HS-5 (cell line): ENCODE measurements at regions not wholly inside any gene's neighbourhood (a gene's known extent, or its start where the extent isn't known, plus 50 kb on each side); places are given as distances from the start of the nearest gene placed in this dataset.

Source experiments
- DNase-seq: peaks from one replicate; pipeline ENCODE4 v3.0.0-alpha.2; 2012; ENCODE audit warnings: low read depth

DNA sequence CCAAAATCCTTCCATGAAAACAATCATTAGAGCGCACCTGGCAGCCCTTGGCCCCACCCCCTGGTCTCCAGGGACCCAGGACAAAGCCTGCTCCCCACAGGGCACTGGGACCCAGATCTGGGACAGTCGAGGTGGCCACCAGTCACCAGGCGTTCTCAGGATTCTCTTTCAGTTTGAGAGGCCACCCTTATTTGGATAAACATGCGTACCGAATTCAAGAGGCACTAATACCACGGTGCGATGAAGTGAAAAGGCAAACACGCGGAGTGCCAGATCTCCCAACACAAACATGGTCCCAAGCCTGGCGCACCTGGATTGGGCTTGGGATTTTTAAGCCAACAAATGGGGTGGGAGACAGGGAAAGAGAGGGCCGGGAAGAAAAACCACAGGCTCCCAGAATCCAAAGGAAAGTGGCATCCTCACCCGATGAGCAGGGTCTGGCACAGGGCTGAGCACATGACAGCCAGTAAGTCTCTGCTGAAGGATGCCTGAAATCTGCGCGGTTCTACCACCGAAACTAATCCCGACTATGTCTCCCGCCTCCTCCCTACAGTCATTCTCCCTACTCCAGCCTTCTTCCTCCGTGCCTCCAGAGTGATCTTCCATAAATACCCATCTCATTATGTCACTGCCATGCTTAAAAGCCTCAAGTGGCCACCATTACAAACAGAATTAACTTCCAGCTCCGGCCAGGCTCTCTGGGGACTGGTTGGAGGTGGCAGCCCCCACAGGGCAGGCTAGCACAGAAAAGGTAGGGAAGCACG, 60.9 kb upstream of the KLHL29 start:
- no peak for DNase-seq

- no peak for DNase-seq
These were observed 58.6 kb upstream of the KLHL29 start for GRCh38 chr2:23326330-23326729.

GRCh38 chr2:23327416-23327815, 57.6 kb upstream of the KLHL29 start:
- DNase-seq, result no peak

- no peak for DNase-seq
These were observed 57.1 kb upstream of the KLHL29 start for GRCh38 chr2:23327887-23328286.

GRCh38 chr2:23330214-23330613, 54.8 kb upstream of the KLHL29 start:
- no peak for DNase-seq
